Peyer's patch (tissue), 4 donors: ENCODE measurements at regions not wholly inside any gene's neighbourhood (a gene's known extent, or its start where the extent isn't known, plus 50 kb on each side); places are given as distances from the start of the nearest gene placed in this dataset.
"Not testable (repeated sequence)": the region's sequence is repeated elsewhere in the genome, so short reads cannot be mapped to it uniquely, and the experiment has no call there.

Experiments
- DNase-seq, 3 donors: peaks; one replicate each; pipeline ENCODE4 v3.0.0-alpha.2; 2017 to 2019
- H3K27ac ChIP-seq, 4 donors: fragments of 200-600 bp; sonication (generic); one replicate each; pipeline ENCODE4 v1.5.1; 2016 to 2019
- H3K27me3 ChIP-seq, 2 donors: fragments of 200-600 bp; sonication (generic); one replicate each; pipeline ENCODE4 v1.5.1; 2019
- H3K36me3 ChIP-seq, 3 donors: fragments of 200-600 bp; sonication (generic); one replicate each; pipeline ENCODE4 v1.5.1; 2016 to 2019
- H3K4me1 ChIP-seq, 4 donors: fragments of 200-600 bp; sonication (generic); one replicate each; pipeline ENCODE4 v1.5.1; 2016 to 2019
- H3K4me3 ChIP-seq, 4 donors: fragments of 200-600 bp; sonication (generic); 1 replicate in 3 of 4; 2 replicates in 1 of 4; pipeline ENCODE4 v1.5.1; 2016 to 2019; ENCODE audit warnings: mild to moderate bottlenecking in 1 of 4
- H3K9me3 ChIP-seq, 4 donors: fragments of 200-600 bp; sonication (generic); one replicate each; pipeline ENCODE4 v1.5.1; 2016 to 2019; ENCODE audit warnings: mild to moderate bottlenecking in 1 of 4
- CTCF ChIP-seq, 6 experiments: fragments of 450-650 bp in 4 of 6; fragments of 200-600 bp in 2 of 6; sonication (generic) in 1 of 6; IDR thresholded peaks; one replicate each; pipeline ENCODE4 v1.5.1; 2017 to 2019; ENCODE audit warnings: antibody characterized with exemption in 6 of 6, mild to moderate bottlenecking in 3 of 6, moderate library complexity in 1 of 6
- POLR2A ChIP-seq, 2 donors: fragments of 450-650 bp; IDR thresholded peaks; one replicate each; pipeline ENCODE4 v1.5.1; 2017; ENCODE audit warnings: antibody characterized with exemption in 2 of 2, mild to moderate bottlenecking in 2 of 2, moderate library complexity in 2 of 2

- no peak for DNase-seq
- TF ChIP-seq CTCF (IDR thresholded peaks at IDR 0.05), result no peak
- no peak for TF ChIP-seq POLR2A (IDR thresholded peaks at IDR 0.05)
- Histone ChIP-seq H3K9me3 (peaks cover 0 to 4% (median 0%) of the 10 kb centered on the region in 4 donors), H3K27me3 (no peaks in the 10 kb centered on the region), H3K27ac (no peak overlapping the region), H3K36me3 (no peaks in the 10 kb centered on the region), H3K4me1 (no peaks in the 10 kb centered on the region), H3K4me3 (no peak overlapping the region)
Observed at GRCh38 chr15:23762026-23762425, 74.9 kb upstream of the NDN start.

GRCh38 chr15:23763021-23763420 is 75.9 kb upstream of the NDN start:
- H3K9me3 ChIP-seq, result peaks cover 0 to 4% (median 0%) of the 10 kb centered on the region in 4 donors
- no peak for TF ChIP-seq POLR2A (IDR thresholded peaks at IDR 0.05)
- no peak for TF ChIP-seq CTCF (IDR thresholded peaks at IDR 0.05)
- H3K27me3 ChIP-seq, result no peaks in the 10 kb centered on the region
- H3K27ac ChIP-seq, result no peak overlapping the region
- no peaks in the 10 kb centered on the region for H3K4me1 ChIP-seq
- no peak for DNase-seq
- H3K4me3 ChIP-seq, result no peak overlapping the region
- no peaks in the 10 kb centered on the region for H3K36me3 ChIP-seq

DNA sequence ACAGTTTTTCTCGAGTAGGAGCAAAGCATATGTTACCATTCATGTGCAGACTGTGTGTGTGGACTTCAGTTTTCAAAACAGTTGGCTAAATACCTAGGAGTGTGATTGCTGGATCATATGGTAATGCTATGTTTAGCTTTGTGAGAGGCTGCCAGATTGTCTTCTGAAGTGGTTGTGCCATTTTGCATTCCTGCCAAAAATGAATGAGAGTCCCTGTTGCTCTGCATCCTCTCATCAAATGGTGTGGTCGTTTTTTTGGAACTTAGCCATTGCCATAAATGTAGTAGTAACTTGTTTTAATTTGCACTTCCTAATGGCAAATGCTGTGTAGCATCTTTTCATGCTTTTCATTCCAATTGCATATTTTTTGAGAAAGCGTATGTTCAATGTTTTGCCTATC is 77.2 kb upstream of the NDN start:
- no peak overlapping the region for H3K4me3 ChIP-seq
- no peak overlapping the region for H3K27ac ChIP-seq
- no peaks in the 10 kb centered on the region for H3K36me3 ChIP-seq
- no peak for DNase-seq
- no peaks in the 10 kb centered on the region for H3K4me1 ChIP-seq
- peaks cover 0 to 4% (median 0%) of the 10 kb centered on the region in 4 donors for H3K9me3 ChIP-seq
- TF ChIP-seq CTCF (IDR thresholded peaks at IDR 0.05), result no peak
- no peak for TF ChIP-seq POLR2A (IDR thresholded peaks at IDR 0.05)
- no peaks in the 10 kb centered on the region for H3K27me3 ChIP-seq

GRCh38 chr15:23764716-23765115 is 77.6 kb upstream of the NDN start:
- H3K27me3 ChIP-seq, result no peaks in the 10 kb centered on the region
- no peak overlapping the region for H3K27ac ChIP-seq
- H3K4me3 ChIP-seq, result no peak overlapping the region
- H3K4me1 ChIP-seq, result no peaks in the 10 kb centered on the region
- no peak for TF ChIP-seq POLR2A (IDR thresholded peaks at IDR 0.05)
- H3K36me3 ChIP-seq, result no peaks in the 10 kb centered on the region
- peaks cover 0 to 4% (median 0%) of the 10 kb centered on the region in 4 donors for H3K9me3 ChIP-seq
- DNase-seq, result no peak

- not testable (repeated sequence) for H3K27me3 ChIP-seq, H3K4me1 ChIP-seq, H3K9me3 ChIP-seq, H3K27ac ChIP-seq, H3K36me3 ChIP-seq, DNase-seq, H3K4me3 ChIP-seq
Observed at GRCh38 chr15:23766779-23767178, 79.7 kb upstream of the NDN start.

- TF ChIP-seq POLR2A (IDR thresholded peaks at IDR 0.05), result no peak
- H3K9me3 ChIP-seq, result no peaks in the 10 kb centered on the region
- no peaks in the 10 kb centered on the region for H3K4me1 ChIP-seq
- H3K27me3 ChIP-seq, result no peaks in the 10 kb centered on the region
- no peak for DNase-seq
- no peak overlapping the region for H3K27ac ChIP-seq
- no peaks in the 10 kb centered on the region for H3K36me3 ChIP-seq
- no peak overlapping the region for H3K4me3 ChIP-seq
Observed at GRCh38 chr15:23773093-23773492, 86.0 kb upstream of the NDN start.

- DNase-seq, result no peak
- Histone ChIP-seq H3K27me3 (no peaks in the 10 kb centered on the region), H3K36me3 (no peaks in the 10 kb centered on the region), H3K4me1 (no peaks in the 10 kb centered on the region), H3K27ac (no peak overlapping the region), H3K4me3 (no peak overlapping the region), H3K9me3 (no peaks in the 10 kb centered on the region)
- TF ChIP-seq POLR2A (IDR thresholded peaks at IDR 0.05), result no peak
- TF ChIP-seq CTCF (IDR thresholded peaks at IDR 0.05), result no peak
Observed at GRCh38 chr15:23787346-23788105, 100.4 kb upstream of the NDN start.
